ENCODE measurements at regions not wholly inside any gene's neighbourhood (a gene's known extent, or its start where the extent isn't known, plus 50 kb on each side); places are given as distances from the start of the nearest gene placed in this dataset.

- ATAC-seq, result no peak
These were observed 101.8 kb upstream of the HPF1 start for GRCh38 chr4:169859366-169860216.

GRCh38 chr4:169854090-169854489, 96.3 kb upstream of the HPF1 start:
- 48 to 88% methylated on average over 1 to 3 of the region's 3 CpGs for WGBS, 2 donors (ENCODE audit: low coverage in 1 of 2)

More at GRCh38 chr4:169859366-169860216, 101.8 kb upstream of the HPF1 start:
- H3K4me1 ChIP-seq, result no peaks in the 10 kb centered on the region
- TF ChIP-seq POLR2AphosphoS5 (IDR thresholded peaks at IDR 0.05) (no peak), CTCF (IDR thresholded peaks at IDR 0.05) (no peak), POLR2A (IDR thresholded peaks at IDR 0.05) (no peak)
- H3K9me3 ChIP-seq, result no peaks in the 10 kb centered on the region
- H3K27ac ChIP-seq, result no peak overlapping the region
- WGBS, 2 donors (ENCODE audit: low coverage in 1 of 2), result 56 to 67% methylated on average over 1 to 8 of the region's 14 CpGs
- no peak overlapping the region for H3K4me3 ChIP-seq
- no peaks in the 10 kb centered on the region for H3K36me3 ChIP-seq
- H3K27me3 ChIP-seq, result peaks cover 11% of the 10 kb centered on the region

GRCh38 chr4:169852481-169852880, 94.7 kb upstream of the HPF1 start:
- TF ChIP-seq EP300 (IDR thresholded peaks at IDR 0.05), result no peak
- no peak for TF ChIP-seq POLR2AphosphoS5 (IDR thresholded peaks at IDR 0.05)
- TF ChIP-seq POLR2A (IDR thresholded peaks at IDR 0.05), result no peak
- TF ChIP-seq CTCF (IDR thresholded peaks at IDR 0.05), result no peak

More at GRCh38 chr4:169854090-169854489, 96.3 kb upstream of the HPF1 start:
- no peak for ATAC-seq
- H3K27ac ChIP-seq, result no peak overlapping the region
- no peaks in the 10 kb centered on the region for H3K36me3 ChIP-seq
- H3K27me3 ChIP-seq, result no peaks in the 10 kb centered on the region
- H3K9me3 ChIP-seq, result no peaks in the 10 kb centered on the region
- no peak for TF ChIP-seq POLR2A (IDR thresholded peaks at IDR 0.05)
- no peak for TF ChIP-seq POLR2AphosphoS5 (IDR thresholded peaks at IDR 0.05)
- TF ChIP-seq EP300 (IDR thresholded peaks at IDR 0.05), result no peak
- no peak for TF ChIP-seq CTCF (IDR thresholded peaks at IDR 0.05)
- H3K4me3 ChIP-seq, result no peak overlapping the region
- H3K4me1 ChIP-seq, result no peaks in the 10 kb centered on the region

GRCh38 chr4:169851750-169852149, 94.0 kb upstream of the HPF1 start:
- ATAC-seq, result no peak
- H3K27me3 ChIP-seq, result no peaks in the 10 kb centered on the region
- WGBS, 2 donors (ENCODE audit: low coverage in 1 of 2), result 92 to 100% methylated on average over 3 of the region's 3 CpGs
- no peaks in the 10 kb centered on the region for H3K9me3 ChIP-seq
- H3K36me3 ChIP-seq, result no peaks in the 10 kb centered on the region
- H3K4me3 ChIP-seq, result no peak overlapping the region
- H3K4me1 ChIP-seq, result no peaks in the 10 kb centered on the region
- H3K27ac ChIP-seq, result no peak overlapping the region
- TF ChIP-seq CTCF (IDR thresholded peaks at IDR 0.05), result no peak
- TF ChIP-seq EP300 (IDR thresholded peaks at IDR 0.05), result no peak
- TF ChIP-seq POLR2AphosphoS5 (IDR thresholded peaks at IDR 0.05), result no peak
- no peak for TF ChIP-seq POLR2A (IDR thresholded peaks at IDR 0.05)

More at GRCh38 chr4:169852481-169852880, 94.7 kb upstream of the HPF1 start:
- ATAC-seq, result no peak
- H3K4me3 ChIP-seq, result no peak overlapping the region
- no peak overlapping the region for H3K27ac ChIP-seq
- H3K36me3 ChIP-seq, result no peaks in the 10 kb centered on the region
- no peaks in the 10 kb centered on the region for H3K9me3 ChIP-seq
- H3K27me3 ChIP-seq, result no peaks in the 10 kb centered on the region
- no peaks in the 10 kb centered on the region for H3K4me1 ChIP-seq

- no peak for TF ChIP-seq EP300 (IDR thresholded peaks at IDR 0.05)
- no peak for TF ChIP-seq POLR2A (IDR thresholded peaks at IDR 0.05)
- no peak for TF ChIP-seq POLR2AphosphoS5 (IDR thresholded peaks at IDR 0.05)
- TF ChIP-seq CTCF (IDR thresholded peaks at IDR 0.05), result no peak
These were observed 91.7 kb upstream of the HPF1 start for GRCh38 chr4:169849456-169849855.

More at GRCh38 chr4:169849456-169849855, 91.7 kb upstream of the HPF1 start:
- Histone ChIP-seq H3K4me3 (no peak overlapping the region), H3K4me1 (no peaks in the 10 kb centered on the region), H3K27ac (no peak overlapping the region), H3K9me3 (no peaks in the 10 kb centered on the region), H3K27me3 (no peaks in the 10 kb centered on the region), H3K36me3 (no peaks in the 10 kb centered on the region)
- 48 to 63% methylated on average over 2 of the region's 2 CpGs for WGBS, 2 donors (ENCODE audit: low coverage in 1 of 2)
- ATAC-seq, result no peak

Measured in gastroesophageal sphincter (tissue), 4 donors.